GM21723 (cell line): ENCODE measurements at regions not wholly inside any gene's neighbourhood (a gene's known extent, or its start where the extent isn't known, plus 50 kb on each side); places are given as distances from the start of the nearest gene placed in this dataset.

Source experiments
- ATAC-seq: cut with Tn5 transposase; IDR thresholded peaks from one replicate; pipeline ENCODE4 v1.9.1; 2021; ENCODE audit warnings: mild to moderate bottlenecking, moderate library complexity; ENCODE audit not compliant: unreplicated experiment

GRCh38 chr9:82675102-82675501 lies 387.8 kb downstream of the RASEF start:
- ATAC-seq, result no peak

- ATAC-seq, result no peak
Measured at GRCh38 chr9:82675605-82676004, 387.3 kb downstream of the RASEF start.

DNA sequence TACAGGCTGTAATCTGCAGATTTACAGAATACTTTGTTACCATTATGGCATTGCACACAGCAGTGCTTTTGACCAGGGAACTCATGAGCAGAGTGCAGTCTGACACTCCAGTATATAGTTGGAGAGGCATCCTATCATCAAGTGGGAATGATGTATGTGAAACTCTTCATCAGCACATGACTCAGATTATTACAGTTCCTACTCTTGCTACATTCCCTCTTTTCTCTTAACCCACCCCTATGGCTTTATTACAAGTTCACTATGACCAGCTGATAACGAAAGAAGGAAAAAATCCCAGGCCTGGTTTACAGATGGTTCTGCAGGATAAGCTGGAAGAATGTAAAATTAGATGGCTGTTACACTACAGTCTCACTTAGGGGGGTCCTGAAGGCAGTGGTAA lies 385.9 kb downstream of the RASEF start:
- ATAC-seq, result no peak

DNA sequence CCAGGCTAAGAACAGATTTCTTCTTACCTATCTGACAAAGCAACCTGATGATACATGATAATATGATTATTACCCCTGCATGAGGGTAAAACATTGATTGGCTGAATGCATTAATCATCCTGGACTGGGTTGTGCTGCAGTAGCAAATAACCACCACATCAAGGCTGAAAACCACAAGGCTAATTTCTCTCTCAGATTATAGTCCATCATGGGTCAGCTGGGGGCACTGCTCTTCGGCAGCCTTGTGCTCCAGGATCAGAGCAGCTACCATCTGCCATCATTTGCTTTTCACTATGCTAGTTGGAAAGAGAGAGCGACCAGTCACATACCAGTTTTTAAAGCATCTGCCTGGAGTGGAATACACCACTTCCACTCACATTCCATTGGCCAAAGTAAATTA lies 383.5 kb downstream of the RASEF start:
- ATAC-seq, result no peak

DNA sequence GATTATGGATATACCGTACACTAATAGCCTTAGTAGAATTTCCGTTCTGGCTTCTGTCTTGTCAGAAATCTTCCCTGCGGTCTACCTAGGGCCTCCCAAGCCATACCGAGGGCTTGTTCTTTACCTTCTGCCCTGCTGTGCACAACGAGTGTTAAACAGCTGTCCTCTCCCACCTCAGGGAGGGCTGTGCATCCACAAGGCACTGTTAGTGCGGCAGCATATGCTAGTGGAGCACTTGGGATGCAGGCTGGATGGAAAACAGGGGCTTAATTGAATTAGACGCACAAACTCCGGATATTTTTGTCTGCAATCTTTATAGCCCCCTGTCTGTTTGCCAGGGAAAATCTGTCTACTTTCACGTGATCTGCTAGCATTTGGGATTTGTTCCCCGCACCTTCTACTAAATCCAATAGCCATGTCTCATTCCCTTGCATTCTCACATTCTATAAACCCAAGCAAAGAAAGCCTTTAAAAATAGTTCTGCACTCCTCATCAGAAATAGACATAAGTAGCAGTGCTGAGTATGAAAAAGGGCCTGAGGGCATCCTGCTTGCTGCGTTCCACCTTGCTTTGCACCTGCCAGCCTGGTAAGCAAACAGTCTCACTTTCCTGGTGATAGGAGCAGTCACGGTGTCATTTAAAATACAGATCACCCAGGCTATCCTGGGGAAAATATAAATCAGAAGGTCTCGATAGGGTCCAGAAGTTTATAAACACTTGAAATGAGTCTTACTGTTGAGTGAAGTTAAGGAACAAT lies 382.6 kb downstream of the RASEF start:
- ATAC-seq, result no peak

DNA sequence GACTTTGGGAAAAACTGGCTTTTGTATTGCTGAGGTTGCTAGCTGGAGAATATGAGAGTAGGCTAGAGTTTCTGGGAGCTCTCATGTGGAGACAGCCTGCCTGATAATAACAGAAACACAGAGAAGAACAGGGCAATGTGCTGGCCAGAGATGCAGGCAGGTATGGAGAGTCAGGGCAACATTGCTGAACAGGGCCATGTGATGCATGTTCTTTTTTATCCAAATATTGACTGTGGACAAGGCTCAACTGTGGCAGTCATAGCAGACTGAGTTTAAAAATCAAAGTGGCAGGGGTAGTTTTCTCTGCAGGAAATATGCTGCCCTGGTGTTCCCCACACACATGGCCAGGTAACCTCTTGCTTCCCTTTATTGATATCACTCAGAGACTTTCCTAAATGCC lies 381.1 kb downstream of the RASEF start:
- ATAC-seq, result no peak

DNA sequence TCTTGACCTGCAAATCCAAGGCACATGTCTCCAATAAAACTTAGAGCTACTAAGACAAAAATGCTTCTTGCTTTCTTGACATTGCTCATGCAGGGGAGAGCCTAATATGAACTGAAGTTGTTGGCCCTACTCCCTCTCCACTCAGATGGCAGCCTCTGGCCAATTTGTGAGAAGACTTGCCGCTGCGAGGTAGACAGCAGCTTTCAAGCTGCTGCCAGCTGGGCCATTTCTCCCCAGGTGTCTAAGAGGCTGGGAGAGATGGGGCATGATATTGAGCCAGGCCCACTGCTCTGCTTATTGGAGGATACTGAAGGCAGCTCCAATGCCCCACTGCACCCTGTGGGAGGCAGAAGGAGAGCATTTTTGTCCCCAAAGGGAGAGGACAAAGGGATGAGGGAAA lies 380.5 kb downstream of the RASEF start:
- no peak for ATAC-seq

DNA sequence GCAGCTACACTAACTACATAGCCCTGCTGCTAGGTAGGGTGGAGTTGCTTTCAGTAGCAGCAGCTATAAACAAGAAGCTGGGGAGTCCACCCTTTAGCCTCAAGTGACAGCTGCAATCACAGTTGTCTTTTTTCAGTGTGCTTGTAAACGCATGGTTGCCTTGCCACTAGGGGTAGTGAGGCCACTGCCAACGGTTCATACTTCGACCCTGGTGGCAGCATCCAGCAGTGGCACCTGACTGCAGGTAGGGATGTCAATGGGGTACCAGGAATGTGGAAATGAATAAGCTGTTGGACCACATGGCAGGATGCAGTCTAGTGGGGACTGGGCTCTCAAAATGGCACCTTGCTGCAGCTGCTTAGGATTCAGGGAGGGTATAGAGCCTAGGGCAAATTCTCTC lies 367.2 kb downstream of the RASEF start:
- no peak for ATAC-seq

- no peak for ATAC-seq
Measured at GRCh38 chr9:82706786-82707185, 356.2 kb downstream of the RASEF start.

DNA sequence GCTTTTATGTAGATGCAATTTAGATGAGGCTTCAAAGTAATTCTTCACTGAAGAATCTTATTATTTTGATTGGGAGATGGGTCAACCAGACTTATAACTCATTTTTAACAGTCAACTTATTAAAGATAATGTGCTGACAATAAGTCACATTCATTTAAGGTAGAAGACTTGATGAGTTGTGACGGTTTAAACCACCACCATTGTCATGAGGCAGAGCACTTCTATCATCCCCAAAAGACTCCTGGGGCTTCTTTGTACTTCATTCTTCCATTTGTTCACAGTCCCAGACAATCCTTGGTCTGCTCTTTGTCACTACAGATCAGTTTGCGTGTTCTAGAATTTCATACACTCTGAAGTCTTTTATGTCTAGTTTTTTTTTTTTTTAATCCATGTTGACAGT lies 346.1 kb downstream of the RASEF start:
- no peak for ATAC-seq

- ATAC-seq, result no peak
Measured at GRCh38 chr9:82720515-82720914, 342.4 kb downstream of the RASEF start.

DNA sequence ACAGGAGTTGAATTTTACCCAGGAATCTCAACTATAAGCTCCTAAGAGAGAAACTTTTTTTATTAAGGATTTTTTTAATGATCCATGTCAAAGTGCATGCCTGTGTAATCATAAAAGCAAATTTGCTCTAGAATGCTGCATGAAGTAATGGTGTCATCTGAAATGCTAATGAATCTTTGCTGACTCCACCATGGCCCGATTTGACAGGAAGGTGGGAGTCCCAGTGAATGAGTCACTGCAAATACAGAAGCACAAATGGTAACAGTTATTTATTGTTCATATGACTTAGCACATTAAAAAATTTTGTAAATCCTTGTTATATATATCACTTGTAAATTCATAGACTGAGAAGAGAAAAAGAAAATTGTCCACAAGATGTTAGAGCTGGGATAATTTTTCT lies 341.3 kb downstream of the RASEF start:
- ATAC-seq, result no peak

- no peak for ATAC-seq
Measured at GRCh38 chr9:82722051-82722450, 340.9 kb downstream of the RASEF start.

GRCh38 chr9:82722561-82722960 lies 340.4 kb downstream of the RASEF start:
- ATAC-seq, result no peak

- no peak for ATAC-seq
Measured at GRCh38 chr9:82726424-82727276, 336.3 kb downstream of the RASEF start.

DNA sequence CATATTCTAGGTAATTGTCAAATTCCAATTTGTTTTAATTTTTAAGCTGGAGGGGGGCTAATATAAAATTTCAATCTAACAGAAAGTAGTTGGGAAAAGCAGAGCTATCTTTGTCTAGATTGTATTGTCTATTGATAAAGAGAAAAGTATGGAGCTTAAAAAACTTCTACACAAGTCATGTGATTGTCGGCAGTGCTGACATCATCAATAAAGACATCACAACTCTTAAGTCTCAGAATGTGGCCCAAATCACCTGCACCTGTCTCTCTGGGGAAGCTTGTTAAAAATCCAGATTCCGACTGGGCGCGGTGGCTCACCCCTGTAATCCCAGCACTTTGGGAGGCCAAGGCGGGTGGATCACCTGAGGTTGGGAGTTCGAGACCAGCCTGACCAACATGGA lies 333.8 kb downstream of the RASEF start:
- ATAC-seq, result no peak

- ATAC-seq, result no peak
Measured at GRCh38 chr9:82729991-82730589, 332.9 kb downstream of the RASEF start.

DNA sequence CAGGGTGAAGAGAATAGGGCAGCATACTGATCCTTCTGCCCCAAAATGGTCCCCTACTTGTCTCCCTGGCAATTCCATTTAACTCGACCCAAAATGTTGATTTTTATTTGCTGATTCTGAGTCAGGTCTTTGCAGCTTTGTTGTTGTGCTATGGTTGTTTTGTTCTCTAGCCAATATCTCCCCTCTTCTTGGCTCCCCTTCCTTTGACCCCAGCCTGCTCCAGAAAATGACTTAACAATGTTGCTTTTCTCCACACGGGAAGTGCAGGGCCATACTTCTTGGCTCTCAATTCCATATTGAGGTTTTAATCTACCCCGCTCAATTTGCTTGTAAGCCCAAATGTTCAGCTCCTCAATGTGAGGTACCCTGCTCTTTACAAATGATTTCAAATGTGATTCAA lies 330.0 kb downstream of the RASEF start:
- ATAC-seq, result no peak

DNA sequence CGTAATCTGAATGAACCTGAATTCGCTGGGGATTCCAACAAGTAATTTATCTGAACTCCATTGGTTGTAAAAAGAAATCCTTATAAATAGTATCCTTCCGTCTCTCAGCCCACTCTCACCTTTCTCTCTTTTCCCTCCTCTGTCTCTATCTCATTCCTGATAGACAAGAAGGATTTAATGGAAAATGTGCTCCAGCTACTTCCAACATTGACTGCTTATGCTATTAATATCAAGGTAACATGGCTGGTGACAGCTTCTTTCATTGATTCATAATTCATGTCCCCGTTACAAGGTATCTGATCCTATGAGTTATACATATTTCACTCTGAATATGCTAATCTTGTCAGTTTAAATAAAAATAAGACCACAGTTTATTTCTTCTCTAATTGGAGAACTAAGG lies 326.8 kb downstream of the RASEF start:
- ATAC-seq, result no peak

- no peak for ATAC-seq
Measured at GRCh38 chr9:82736701-82737100, 326.2 kb downstream of the RASEF start.

DNA sequence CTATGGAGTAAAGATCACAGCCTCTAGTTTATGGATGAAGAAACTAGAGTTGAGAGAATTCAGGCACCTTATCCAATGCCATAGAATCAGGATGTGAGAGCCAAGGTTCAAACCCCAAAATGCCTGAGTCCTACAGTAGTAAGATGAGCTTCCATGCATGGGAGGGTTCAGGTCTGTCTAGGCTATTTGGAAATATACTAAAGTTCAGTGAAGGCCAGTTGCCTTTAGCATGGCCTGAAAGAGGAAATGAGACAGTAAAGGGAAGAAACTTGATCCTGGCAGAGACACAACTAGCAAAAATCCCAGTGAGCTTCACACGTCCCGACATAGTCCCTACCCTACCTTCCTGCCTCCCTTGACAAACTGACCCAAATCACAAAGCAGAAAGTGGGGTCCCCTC lies 317.0 kb downstream of the RASEF start:
- ATAC-seq, result no peak

DNA sequence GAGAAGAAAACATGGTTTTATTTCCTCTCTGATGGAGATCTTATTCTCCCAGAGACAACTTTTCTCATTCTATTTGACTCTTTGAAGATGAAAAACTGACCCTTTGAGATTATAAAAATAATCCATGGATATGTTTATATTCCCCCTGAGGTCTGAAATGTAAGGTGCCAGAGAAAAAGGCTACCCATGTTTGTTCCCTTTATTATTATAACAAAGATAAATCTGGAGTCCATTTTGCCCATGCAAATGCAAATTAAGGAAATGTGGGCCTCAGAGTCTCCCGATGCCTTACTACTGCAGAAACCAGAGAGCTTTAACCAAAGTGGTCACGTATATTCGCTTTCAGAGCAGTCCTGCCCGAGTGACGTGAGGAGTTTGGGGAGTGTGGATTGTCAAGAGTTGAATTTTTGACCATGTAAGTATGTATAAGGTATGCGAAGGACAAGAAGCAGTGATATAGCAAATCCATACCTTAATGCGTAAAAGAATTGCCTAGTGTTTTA lies 312.5 kb downstream of the RASEF start:
- no peak for ATAC-seq
